GM10248 (cell line): ENCODE measurements at regions not wholly inside any gene's neighbourhood (a gene's known extent, or its start where the extent isn't known, plus 50 kb on each side); places are given as distances from the start of the nearest gene placed in this dataset.

Experiments used
- CTCF ChIA-PET: fragments of 300-600 bp; sonication (Branson Sonifier 250); formaldehyde crosslinking; extraction: SDS; loops from one replicate; lab custom pipeline; 2021; ENCODE audit warnings: antibody characterized with exemption; lab: Yijun Ruan, JAX
- POLR2A ChIA-PET: fragments of 350-650 bp; sonication (Branson Sonifier 250); formaldehyde crosslinking; extraction: SDS; loops from one replicate; lab custom pipeline; 2020; ENCODE audit warnings: antibody characterized with exemption; lab: Yijun Ruan, JAX
- DNase-seq: peaks from one replicate; pipeline ENCODE4 v3.0.0; 2012; ENCODE audit errors: extremely low spot score
- CTCF ChIP-seq: IDR thresholded peaks from 2 replicates; pipeline ENCODE4 v1.5.1; 2012; ENCODE audit warnings: mild to moderate bottlenecking, low read depth; ENCODE audit errors: extremely low read depth, missing control alignments, control extremely low read depth

DNA sequence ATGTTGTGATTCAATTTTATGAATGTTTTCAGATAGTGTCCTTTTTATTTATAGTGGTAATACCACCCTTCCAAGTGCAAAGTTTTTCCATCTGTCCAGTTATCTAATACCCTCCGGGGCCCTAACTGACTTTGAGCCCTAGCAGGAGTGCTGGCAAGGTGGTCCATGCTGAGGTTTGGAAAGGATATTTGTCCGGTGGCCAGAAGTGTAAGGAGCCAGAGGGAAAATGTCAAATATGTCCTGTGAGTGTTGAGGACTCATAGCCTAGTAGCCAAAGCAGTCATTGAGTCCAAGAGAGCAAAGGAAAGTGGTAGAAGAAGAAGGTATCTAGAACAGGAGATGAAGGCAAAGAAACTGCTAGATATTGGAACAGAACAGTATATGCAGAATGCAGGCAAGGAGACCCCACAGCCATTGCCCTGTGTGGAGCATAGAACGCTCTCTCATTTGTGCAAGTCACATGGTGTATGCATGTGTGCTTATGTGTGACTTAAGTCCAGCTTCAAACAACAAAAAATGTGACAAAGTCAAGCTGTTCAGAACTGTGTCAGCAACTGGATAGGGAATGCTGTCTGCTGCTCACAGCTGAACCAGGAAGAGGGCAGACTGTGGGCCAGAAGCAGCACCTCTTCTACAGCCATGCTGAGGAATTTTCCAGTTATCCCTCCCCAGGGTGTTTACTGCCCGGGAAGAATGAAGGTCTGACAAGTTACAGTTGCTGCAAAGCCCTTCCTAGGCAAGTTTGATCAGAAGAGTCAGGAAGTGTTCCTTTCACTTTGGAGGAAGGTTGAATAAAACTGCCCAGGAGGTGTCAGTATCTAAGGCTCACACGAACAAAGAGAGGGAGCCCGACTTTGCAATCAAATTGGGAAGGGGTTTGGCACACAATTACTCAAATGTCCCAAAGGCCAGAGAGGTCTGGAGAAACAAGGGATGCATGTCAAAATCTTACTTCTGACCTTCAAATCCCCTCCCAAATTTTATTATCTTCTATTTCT lies 463.3 kb upstream of the DMAC1 start:
- TF ChIP-seq CTCF = no peak
- CTCF ChIA-PET = interaction anchor here (1.0 kb wide), 1 partner anchor 11 kb away, joined by 3 read pairs; no protein-coding TSS in a partner anchor
- POLR2A ChIA-PET = no interaction called here
- no peak for DNase-seq

GRCh38 chr9:8261737-8262136 lies 462.2 kb upstream of the DMAC1 start:
- CTCF ChIA-PET = no interaction called here
- TF ChIP-seq CTCF = no peak
- POLR2A ChIA-PET = interaction anchor here (0.7 kb wide), 1 partner anchor 61 kb away, joined by 3 read pairs; no protein-coding TSS in a partner anchor
- DNase-seq = no peak

DNA sequence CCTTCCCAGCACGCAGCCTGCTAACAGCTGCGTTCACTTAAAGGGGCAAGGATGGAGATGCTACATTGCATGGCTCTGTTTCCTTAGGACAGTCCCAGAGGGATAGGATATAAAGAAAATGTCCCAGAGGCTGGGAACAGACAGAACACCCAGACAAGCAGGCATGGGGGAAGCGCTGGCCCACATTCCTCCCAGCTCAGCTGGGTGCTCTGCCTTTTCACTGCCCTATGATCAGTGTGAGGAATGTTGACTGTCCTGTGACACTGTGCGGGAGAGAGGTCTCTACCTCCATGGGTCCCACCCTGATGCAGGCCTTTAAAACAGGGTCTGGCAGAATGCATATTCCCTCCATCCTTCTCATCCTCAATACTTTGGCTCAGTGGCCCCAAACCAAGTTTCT lies 459.4 kb upstream of the DMAC1 start:
- ChIA-PET CTCF (no interaction called here), POLR2A (no interaction called here)
- no peak for DNase-seq
- TF ChIP-seq CTCF = no peak

GRCh38 chr9:8256880-8257279 lies 457.3 kb upstream of the DMAC1 start:
- ChIA-PET CTCF (interaction anchor here (0.8 to 1.6 kb wide), 2 partner anchors 10 to 35 kb away, joined by 3 to 6 read pairs; no protein-coding TSS in a partner anchor), POLR2A (no interaction called here)
- DNase-seq = no peak
- TF ChIP-seq CTCF = no peak

DNA sequence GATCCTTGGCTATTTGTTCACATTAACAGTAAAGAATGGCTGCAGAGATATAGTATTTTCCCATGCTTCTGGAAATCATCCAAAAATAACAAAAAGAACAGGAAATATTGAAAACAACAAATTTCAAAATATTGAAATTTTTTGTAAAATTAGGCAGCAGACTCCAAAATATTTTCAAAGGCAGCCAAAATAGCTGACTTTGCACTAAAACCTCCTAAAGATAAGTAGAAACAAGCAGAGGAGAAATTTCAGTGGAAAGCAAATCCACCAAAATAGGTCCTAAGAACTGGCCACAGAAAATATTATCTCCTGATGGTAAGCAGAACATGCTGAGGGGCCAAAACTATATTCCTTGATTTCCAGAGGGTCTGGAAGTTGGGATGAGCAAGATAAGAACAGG lies 456.3 kb upstream of the DMAC1 start:
- ChIA-PET CTCF (no interaction called here), POLR2A (no interaction called here)
- no peak for TF ChIP-seq CTCF
- no peak for DNase-seq

- DNase-seq = no peak
- no peak for TF ChIP-seq CTCF
- POLR2A ChIA-PET = no interaction called here
- CTCF ChIA-PET = no interaction called here
Observed at GRCh38 chr9:8254541-8254940, 455.0 kb upstream of the DMAC1 start.
